H1 (cell line): ENCODE measurements at regions not wholly inside any gene's neighbourhood (a gene's known extent, or its start where the extent isn't known, plus 50 kb on each side); places are given as distances from the start of the nearest gene placed in this dataset.

Experiments used
- FOSL1 ChIP-seq: IDR thresholded peaks from 2 replicates; pipeline ENCODE4 v1.6.1; 2011; ENCODE audit warnings: mild to moderate bottlenecking, low read depth, low read length, moderate library complexity; ENCODE audit not compliant: insufficient read depth
- SIRT6 ChIP-seq: IDR thresholded peaks from one replicate; pipeline ENCODE4 v1.7.1; 2012; ENCODE audit warnings: low read length, inconsistent platforms
- TAF7 ChIP-seq: optimal IDR thresholded peaks from 2 replicates; pipeline ENCODE3; 2011; ENCODE audit warnings: low read depth, mild to moderate bottlenecking, inconsistent platforms, low read length, moderate library complexity, borderline replicate concordance
- TF ChIP-seq, protein P1 (sequence below): IDR thresholded peaks from 2 replicates; pipeline ENCODE4 v1.6.1; 2012; ENCODE audit warnings: inconsistent platforms

- TF ChIP-seq FOSL1 = no peak
- no peak for TF ChIP-seq SIRT6
- TF ChIP-seq, protein P1, sequence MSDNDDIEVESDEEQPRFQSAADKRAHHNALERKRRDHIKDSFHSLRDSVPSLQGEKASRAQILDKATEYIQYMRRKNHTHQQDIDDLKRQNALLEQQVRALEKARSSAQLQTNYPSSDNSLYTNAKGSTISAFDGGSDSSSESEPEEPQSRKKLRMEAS = no peak
- TF ChIP-seq TAF7 = no peak
- TF ChIP-seq, all 59 proteins: peak for 0
Measured at GRCh38 chr3:154548341-154548740, 118.4 kb upstream of the GPR149 start (continued).
